HG03039 (cell line): ENCODE measurements at regions not wholly inside any gene's neighbourhood (a gene's known extent, or its start where the extent isn't known, plus 50 kb on each side); places are given as distances from the start of the nearest gene placed in this dataset.

Experiments used
- ATAC-seq: cut with Tn5 transposase; IDR thresholded peaks from one replicate; pipeline ENCODE4 v1.9.1; 2021; ENCODE audit warnings: mild to moderate bottlenecking, moderate library complexity; ENCODE audit not compliant: unreplicated experiment

- ATAC-seq, result no peak
Measured at GRCh38 chr2:133766164-133766832, 198.0 kb upstream of the NCKAP5 start.

- ATAC-seq, result no peak
Measured at GRCh38 chr2:133768256-133768655, 200.0 kb upstream of the NCKAP5 start.

GRCh38 chr2:133768658-133769435, 200.6 kb upstream of the NCKAP5 start:
- no peak for ATAC-seq

- no peak for ATAC-seq
Measured at GRCh38 chr2:133773854-133774653, 205.8 kb upstream of the NCKAP5 start.

- ATAC-seq, result no peak
Measured at GRCh38 chr2:133774654-133775015, 206.4 kb upstream of the NCKAP5 start.

- ATAC-seq, result no peak
Measured at GRCh38 chr2:133776936-133777573, 208.8 kb upstream of the NCKAP5 start.

GRCh38 chr2:133777574-133777960, 209.3 kb upstream of the NCKAP5 start:
- ATAC-seq, result no peak

GRCh38 chr2:133780099-133780996, 212.1 kb upstream of the NCKAP5 start:
- ATAC-seq, result no peak

- no peak for ATAC-seq
Measured at GRCh38 chr2:133780997-133781513, 212.8 kb upstream of the NCKAP5 start.

GRCh38 chr2:133787207-133787606, 218.9 kb upstream of the NCKAP5 start:
- no peak for ATAC-seq

GRCh38 chr2:133787651-133788050, 219.4 kb upstream of the NCKAP5 start:
- no peak for ATAC-seq

GRCh38 chr2:133788386-133788785, 220.1 kb upstream of the NCKAP5 start:
- no peak for ATAC-seq

- ATAC-seq, result no peak
Measured at GRCh38 chr2:133789743-133790142, 221.5 kb upstream of the NCKAP5 start.

- no peak for ATAC-seq
Measured at GRCh38 chr2:133790711-133791110, 222.4 kb upstream of the NCKAP5 start.

GRCh38 chr2:133791191-133791590, 222.9 kb upstream of the NCKAP5 start:
- no peak for ATAC-seq

GRCh38 chr2:133792223-133792622, 224.0 kb upstream of the NCKAP5 start:
- ATAC-seq, result no peak

GRCh38 chr2:133794114-133794513, 225.9 kb upstream of the NCKAP5 start:
- ATAC-seq, result no peak

- ATAC-seq, result no peak
Measured at GRCh38 chr2:133801946-133802345, 233.7 kb upstream of the NCKAP5 start.

GRCh38 chr2:133802409-133803039, 234.3 kb upstream of the NCKAP5 start:
- ATAC-seq, result no peak

- no peak for ATAC-seq
Measured at GRCh38 chr2:133806564-133806963, 238.3 kb upstream of the NCKAP5 start.
